HFFc6 (cell line): ENCODE measurements at regions not wholly inside any gene's neighbourhood (a gene's known extent, or its start where the extent isn't known, plus 50 kb on each side); places are given as distances from the start of the nearest gene placed in this dataset.

Experiments
- DNase-seq: peaks from one replicate; pipeline ENCODE4 v3.0.0-alpha.2; 2018
- H3K27ac Mint-ChIP-seq: 2 replicates; pipeline ENCODE4 v1.8.0; 2020; ENCODE audit warnings: mild to moderate bottlenecking, mixed read lengths
- H3K27me3 Mint-ChIP-seq: 2 replicates; pipeline ENCODE4 v1.8.0; 2021; ENCODE audit warnings: mild to moderate bottlenecking, moderate library complexity, mixed read lengths; ENCODE audit not compliant: insufficient read depth
- H3K36me3 Mint-ChIP-seq: 2 replicates; pipeline ENCODE4 v1.8.0; 2021; ENCODE audit warnings: low read depth, mixed read lengths
- H3K4me1 Mint-ChIP-seq: 2 replicates; pipeline ENCODE4 v1.8.0; 2020; ENCODE audit warnings: low read depth, mixed read lengths
- H3K4me3 Mint-ChIP-seq: 2 replicates; pipeline ENCODE4 v1.8.0; 2020; ENCODE audit warnings: mild to moderate bottlenecking, moderate library complexity, mixed read lengths
- H3K9me3 Mint-ChIP-seq: 2 replicates; pipeline ENCODE4 v1.8.0; 2020; ENCODE audit warnings: mild to moderate bottlenecking, mixed read lengths
- CTCF ChIP-seq: fragments of 200-600 bp; sonication (generic); IDR thresholded peaks from 2 replicates; pipeline ENCODE4 v1.5.0; 2021; ENCODE audit warnings: antibody characterized with exemption, mild to moderate bottlenecking

- Mint-ChIP-seq H3K9me3 (no peaks in the 10 kb centered on the region), H3K4me1 (peaks cover 14% of the 10 kb centered on the region), H3K36me3 (no peaks in the 10 kb centered on the region), H3K27me3 (no peaks in the 10 kb centered on the region; the same call in 1 of the 2 replicates), H3K27ac (no peak overlapping the region), H3K4me3 (no peak overlapping the region)
- peak; percentile 46 for TF ChIP-seq CTCF
- no peak for DNase-seq
Observed at GRCh38 chr4:13881892-13882291, 254.4 kb upstream of the BOD1L1 start.

DNA sequence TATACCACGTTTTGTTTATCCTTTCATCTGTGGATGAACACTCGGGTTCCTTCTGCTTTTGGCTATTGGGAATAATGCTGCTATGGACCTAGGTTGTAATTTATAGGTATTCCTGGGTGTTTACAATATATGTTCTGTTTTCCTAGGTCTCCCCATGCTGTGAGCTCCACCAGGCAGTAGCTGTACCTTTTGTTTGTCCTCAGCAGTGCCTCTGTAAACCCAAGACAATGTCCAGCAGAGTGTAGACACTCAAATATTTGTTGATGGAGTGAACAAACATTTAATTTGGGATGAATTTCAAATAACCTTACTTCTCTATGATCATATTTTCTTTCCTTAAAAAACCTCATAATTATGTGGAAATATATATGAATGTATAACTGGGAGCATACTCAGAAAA, 259.5 kb upstream of the BOD1L1 start:
- TF ChIP-seq CTCF = no peak
- Mint-ChIP-seq H3K4me1 (peaks cover 48% of the 10 kb centered on the region), H3K27ac (no peak overlapping the region), H3K4me3 (no peak overlapping the region), H3K36me3 (peaks cover 7% of the 10 kb centered on the region), H3K27me3 (peaks cover 4% of the 10 kb centered on the region; the same call in 1 of the 2 replicates), H3K9me3 (no peaks in the 10 kb centered on the region)
- no peak for DNase-seq

GRCh38 chr4:13888112-13888511, 260.6 kb upstream of the BOD1L1 start:
- peaks cover 54% of the 10 kb centered on the region for H3K4me1 Mint-ChIP-seq
- peaks cover 4% of the 10 kb centered on the region; the same call in 1 of the 2 replicates for H3K27me3 Mint-ChIP-seq
- peak; percentile 85 for DNase-seq
- no peaks in the 10 kb centered on the region for H3K9me3 Mint-ChIP-seq
- TF ChIP-seq CTCF = no peak
- peak overlapping the region; percentile 7; the same call in 1 of the 2 replicates for H3K4me3 Mint-ChIP-seq
- peak overlapping the region; percentile 74 for H3K27ac Mint-ChIP-seq
- H3K36me3 Mint-ChIP-seq = peaks cover 7% of the 10 kb centered on the region

DNA sequence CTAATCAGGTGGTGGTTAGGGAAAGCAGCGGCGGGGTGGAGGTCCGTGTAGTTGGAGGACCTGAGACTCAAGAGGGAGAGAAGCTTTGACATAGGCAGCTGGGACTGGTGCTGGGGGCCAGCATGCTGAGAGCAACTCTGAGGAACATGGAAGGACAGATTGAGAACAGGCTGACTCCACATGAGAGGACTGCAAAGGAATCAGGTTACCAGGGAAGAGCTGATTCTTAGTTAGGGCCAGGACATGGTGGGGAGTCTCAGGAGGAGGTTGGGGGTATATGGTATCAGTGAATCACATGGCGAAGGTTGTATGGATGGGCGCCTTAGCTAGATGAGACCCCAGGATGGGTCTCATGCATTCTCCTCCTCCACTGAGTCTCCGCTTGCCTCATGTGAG, 264.0 kb upstream of the BOD1L1 start:
- peaks cover 70% of the 10 kb centered on the region for H3K4me1 Mint-ChIP-seq
- DNase-seq = peak; percentile 37
- peak overlapping the region; percentile 99 for H3K27ac Mint-ChIP-seq
- H3K9me3 Mint-ChIP-seq = no peaks in the 10 kb centered on the region
- H3K4me3 Mint-ChIP-seq = peak overlapping the region; percentile 29
- H3K27me3 Mint-ChIP-seq = peaks cover 4% of the 10 kb centered on the region; the same call in 1 of the 2 replicates
- peaks cover 7% of the 10 kb centered on the region for H3K36me3 Mint-ChIP-seq
- no peak for TF ChIP-seq CTCF

- Mint-ChIP-seq H3K27me3 (peaks cover 4% of the 10 kb centered on the region; the same call in 1 of the 2 replicates), H3K9me3 (no peaks in the 10 kb centered on the region), H3K4me3 (peak overlapping the region; percentile 81), H3K36me3 (peaks cover 7% of the 10 kb centered on the region), H3K27ac (peak overlapping the region; percentile 99), H3K4me1 (peaks cover 69% of the 10 kb centered on the region)
- no peak for TF ChIP-seq CTCF
- DNase-seq = peak; percentile 73
Observed at GRCh38 chr4:13892739-13893105, 265.2 kb upstream of the BOD1L1 start.

DNA sequence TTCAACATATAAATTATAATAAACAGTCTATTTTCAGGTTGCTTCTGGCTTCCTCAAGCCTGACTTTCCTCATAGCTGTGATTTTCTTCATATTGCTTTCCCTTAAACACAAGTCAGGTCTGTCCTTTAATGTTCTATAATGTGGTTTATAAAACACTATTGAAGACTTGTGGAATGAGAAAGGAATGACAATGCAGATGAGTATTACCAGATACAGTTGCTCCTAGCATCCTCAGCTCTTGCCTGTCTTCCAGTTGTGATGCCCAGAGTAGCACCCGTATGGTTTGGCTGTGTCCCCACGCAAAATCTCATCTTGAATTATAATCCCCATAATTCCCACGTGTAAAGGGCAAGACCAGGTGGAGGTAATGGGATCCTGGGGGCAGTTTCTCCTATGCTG, 265.7 kb upstream of the BOD1L1 start:
- H3K36me3 Mint-ChIP-seq = peaks cover 7% of the 10 kb centered on the region
- peak; percentile 17 for DNase-seq
- H3K9me3 Mint-ChIP-seq = no peaks in the 10 kb centered on the region
- peaks cover 4% of the 10 kb centered on the region; the same call in 1 of the 2 replicates for H3K27me3 Mint-ChIP-seq
- peak overlapping the region; percentile 99 for H3K27ac Mint-ChIP-seq
- H3K4me3 Mint-ChIP-seq = peak overlapping the region; percentile 81
- no peak; the same call in 1 of the 2 replicates for TF ChIP-seq CTCF
- peaks cover 64% of the 10 kb centered on the region for H3K4me1 Mint-ChIP-seq
